ENCODE measurements at regions not wholly inside any gene's neighbourhood (a gene's known extent, or its start where the extent isn't known, plus 50 kb on each side); places are given as distances from the start of the nearest gene placed in this dataset.

- DNase-seq (no peak), ATAC-seq (ENCODE audit: low FRiP score in 2 of 2) (no peak)
- H3K27ac ChIP-seq = no peak overlapping the region
- H3K4me3 ChIP-seq = no peak overlapping the region
- no peaks in the 10 kb centered on the region for H3K9me3 ChIP-seq
- 82 to 95% methylated on average over 7 of the region's 7 CpGs for WGBS, 2 donors
- peaks cover 0 to 6% (median 3%) of the 10 kb centered on the region in 4 donors for H3K4me1 ChIP-seq
- TF ChIP-seq POLR2A (IDR thresholded peaks at IDR 0.05) = no peak
- TF ChIP-seq POLR2AphosphoS5 (IDR thresholded peaks at IDR 0.05) = no peak
- TF ChIP-seq EP300 (IDR thresholded peaks at IDR 0.05) = no peak
- TF ChIP-seq CTCF (IDR thresholded peaks at IDR 0.05) = no peak
- H3K27me3 ChIP-seq = no peaks in the 10 kb centered on the region
- no peaks in the 10 kb centered on the region for H3K36me3 ChIP-seq
Measured at GRCh38 chr9:90017679-90018078, 412.9 kb downstream of the GADD45G start.

- WGBS, 2 donors = 5 to 48% methylated on average over 2 of the region's 2 CpGs
- no peak for ATAC-seq (ENCODE audit: low FRiP score in 2 of 2)
- H3K36me3 ChIP-seq = no peaks in the 10 kb centered on the region
- no peak for DNase-seq
- no peaks in the 10 kb centered on the region for H3K27me3 ChIP-seq
- H3K4me3 ChIP-seq = no peak overlapping the region
- no peak for TF ChIP-seq CTCF (IDR thresholded peaks at IDR 0.05)
- TF ChIP-seq POLR2A (IDR thresholded peaks at IDR 0.05) = no peak
- TF ChIP-seq EP300 (IDR thresholded peaks at IDR 0.05) = no peak
- H3K9me3 ChIP-seq = no peaks in the 10 kb centered on the region
- no peaks in the 10 kb centered on the region for H3K4me1 ChIP-seq
- H3K27ac ChIP-seq = no peak overlapping the region
Measured at GRCh38 chr9:90018688-90019087, 413.9 kb downstream of the GADD45G start.

- ATAC-seq (ENCODE audit: low FRiP score in 2 of 2) = no peak
- TF ChIP-seq POLR2A (IDR thresholded peaks at IDR 0.05) = no peak
- TF ChIP-seq EP300 (IDR thresholded peaks at IDR 0.05) = no peak
- H3K9me3 ChIP-seq = no peaks in the 10 kb centered on the region
Measured at GRCh38 chr9:90019626-90020025, 414.8 kb downstream of the GADD45G start.

GRCh38 chr9:90020276-90020871 lies 415.6 kb downstream of the GADD45G start:
- H3K4me1 ChIP-seq = peaks cover 0 to 3% (median 0%) of the 10 kb centered on the region in 4 donors
- no peak overlapping the region for H3K27ac ChIP-seq
- no peak for DNase-seq
- 48 to 50% methylated on average over 7 of the region's 7 CpGs for WGBS, 2 donors
- no peak overlapping the region for H3K4me3 ChIP-seq
- no peaks in the 10 kb centered on the region for H3K27me3 ChIP-seq
- H3K36me3 ChIP-seq = no peaks in the 10 kb centered on the region
- ATAC-seq (ENCODE audit: low FRiP score in 2 of 2) = no peak
- TF ChIP-seq EP300 (IDR thresholded peaks at IDR 0.05) (no peak), POLR2AphosphoS5 (IDR thresholded peaks at IDR 0.05) (no peak), POLR2A (IDR thresholded peaks at IDR 0.05) (no peak), CTCF (IDR thresholded peaks at IDR 0.05) (no peak)
- no peaks in the 10 kb centered on the region for H3K9me3 ChIP-seq

More at GRCh38 chr9:90019626-90020025, 414.8 kb downstream of the GADD45G start:
- H3K27me3 ChIP-seq = no peaks in the 10 kb centered on the region
- no peaks in the 10 kb centered on the region for H3K36me3 ChIP-seq
- no peak for DNase-seq
- H3K4me1 ChIP-seq = peaks cover 0 to 3% (median 0%) of the 10 kb centered on the region in 4 donors
- H3K4me3 ChIP-seq = no peak overlapping the region
- no peak overlapping the region for H3K27ac ChIP-seq
- 91 to 95% methylated on average over 8 to 9 of the region's 9 CpGs for WGBS, 2 donors

- no peak for DNase-seq
- ATAC-seq (ENCODE audit: low FRiP score in 2 of 2) = no peak
- H3K27me3 ChIP-seq = no peaks in the 10 kb centered on the region
- TF ChIP-seq POLR2AphosphoS5 (IDR thresholded peaks at IDR 0.05) (no peak), CTCF (IDR thresholded peaks at IDR 0.05) (no peak), POLR2A (IDR thresholded peaks at IDR 0.05) (no peak), EP300 (IDR thresholded peaks at IDR 0.05) (no peak)
- WGBS, 2 donors = 85 to 95% methylated on average over 14 of the region's 14 CpGs
- H3K27ac ChIP-seq = no peak overlapping the region
- no peak overlapping the region for H3K4me3 ChIP-seq
- H3K4me1 ChIP-seq = peaks cover 0 to 3% (median 0%) of the 10 kb centered on the region in 4 donors
- no peaks in the 10 kb centered on the region for H3K36me3 ChIP-seq
- no peaks in the 10 kb centered on the region for H3K9me3 ChIP-seq
Measured at GRCh38 chr9:90021216-90021906, 416.5 kb downstream of the GADD45G start.

All from upper lobe of left lung (tissue), 6 donors.